ENCODE measurements at regions not wholly inside any gene's neighbourhood (a gene's known extent, or its start where the extent isn't known, plus 50 kb on each side); places are given as distances from the start of the nearest gene placed in this dataset.

GRCh38 chr13:53759016-53759415 is 730.4 kb downstream of the OLFM4 start:
- no peak overlapping the region for H2BK5ac ChIP-seq (ENCODE audit: insufficient read length, low read length)
- H4K8ac ChIP-seq (replicated peaks; ENCODE audit: insufficient read length, low read depth, low read length): no peak overlapping the region
- H4K91ac ChIP-seq (ENCODE audit: insufficient read length, low read depth, low read length): no peak overlapping the region
- no peak overlapping the region for H3K14ac ChIP-seq (ENCODE audit: insufficient read depth, low read length)
- H4K20me1 ChIP-seq (ENCODE audit: control insufficient read depth, insufficient read depth, insufficient read length): no peaks in the 10 kb centered on the region
- H3K27me3 ChIP-seq (ENCODE audit: insufficient read depth, low read length): no peaks in the 10 kb centered on the region
- no peak overlapping the region for H3K23ac ChIP-seq (ENCODE audit: insufficient read length, low read depth, low read length)
- H3T11ph ChIP-seq (ENCODE audit: low read length): no peak overlapping the region
- no peak for DNase-seq
- no peak overlapping the region for H3K9ac ChIP-seq (ENCODE audit: extremely low read depth, insufficient read length, low read length)
- no peak overlapping the region for H2BK12ac ChIP-seq (ENCODE audit: insufficient read length, low read depth, low read length)
- no peak overlapping the region for H2AK5ac ChIP-seq (ENCODE audit: insufficient read length, low read length)
- no peaks in the 10 kb centered on the region for H3K79me2 ChIP-seq (ENCODE audit: insufficient read depth, low read length)
- H3K4ac ChIP-seq (ENCODE audit: low read depth, low read length): no peak overlapping the region
- H3K27ac ChIP-seq (ENCODE audit: insufficient read length, low read depth, low read length): no peak overlapping the region
- H3K23me2 ChIP-seq (ENCODE audit: insufficient read length, low read depth, low read length, poor library complexity, severe bottlenecking): no peaks in the 10 kb centered on the region
- no peak overlapping the region for H3K27ac Mint-ChIP-seq
- no peak overlapping the region for H2BK15ac ChIP-seq (ENCODE audit: low read depth, low read length)
- no peak overlapping the region for H4K5ac ChIP-seq (ENCODE audit: insufficient read length, low read depth, low read length)
- no peak overlapping the region for H2AFZ ChIP-seq (ENCODE audit: low read length)
- no peak overlapping the region for H3K56ac ChIP-seq (ENCODE audit: insufficient read length, low read depth, low read length)
- no peaks in the 10 kb centered on the region for H3K27me3 Mint-ChIP-seq (ENCODE audit: low read depth)
- no peaks in the 10 kb centered on the region for H3K4me1 ChIP-seq (ENCODE audit: insufficient read depth, low read length)
- H3K36me3 Mint-ChIP-seq (ENCODE audit: insufficient read depth in 1 of 3, low read depth in 3 of 3): peaks cover 0 to 7% (median 3%) of the 10 kb centered on the region in 3 experiments; a peak in 3 of 7 replicates
- no peak overlapping the region for H3K4me3 Mint-ChIP-seq
- H3K79me1 ChIP-seq (ENCODE audit: insufficient read depth, low read depth, low read length, poor library complexity, severe bottlenecking): no peaks in the 10 kb centered on the region
- H3K18ac ChIP-seq (ENCODE audit: insufficient read length, low read depth, low read length): no peak overlapping the region
- no peak overlapping the region for H2BK20ac ChIP-seq (ENCODE audit: low read depth, low read length, poor library complexity, severe bottlenecking)
- TF ChIP-seq CTCF (conservative IDR thresholded peaks at IDR 0.05): no peak
- H3K9me3 ChIP-seq (ENCODE audit: control insufficient read depth, low read depth, low read length): no peaks in the 10 kb centered on the region
- no CpG with 5 or more reads among the region's 2 CpGs for WGBS (ENCODE audit: extremely low coverage, insufficient read length, low lambda C conversion rate)
- no peak overlapping the region for H3K4me2 ChIP-seq (ENCODE audit: insufficient read depth, insufficient read length, low read length)
- no peaks in the 10 kb centered on the region; a peak in 1 of 5 replicates for H3K9me3 Mint-ChIP-seq
- peaks cover 7 to 8% of the 10 kb centered on the region in 2 experiments for H3K4me1 Mint-ChIP-seq
- no peak overlapping the region for H2BK120ac ChIP-seq (ENCODE audit: low read depth, low read length, poor library complexity, severe bottlenecking)

All from H9 (cell line).